ENCODE measurements at regions not wholly inside any gene's neighbourhood (a gene's known extent, or its start where the extent isn't known, plus 50 kb on each side); places are given as distances from the start of the nearest gene placed in this dataset.

DNA sequence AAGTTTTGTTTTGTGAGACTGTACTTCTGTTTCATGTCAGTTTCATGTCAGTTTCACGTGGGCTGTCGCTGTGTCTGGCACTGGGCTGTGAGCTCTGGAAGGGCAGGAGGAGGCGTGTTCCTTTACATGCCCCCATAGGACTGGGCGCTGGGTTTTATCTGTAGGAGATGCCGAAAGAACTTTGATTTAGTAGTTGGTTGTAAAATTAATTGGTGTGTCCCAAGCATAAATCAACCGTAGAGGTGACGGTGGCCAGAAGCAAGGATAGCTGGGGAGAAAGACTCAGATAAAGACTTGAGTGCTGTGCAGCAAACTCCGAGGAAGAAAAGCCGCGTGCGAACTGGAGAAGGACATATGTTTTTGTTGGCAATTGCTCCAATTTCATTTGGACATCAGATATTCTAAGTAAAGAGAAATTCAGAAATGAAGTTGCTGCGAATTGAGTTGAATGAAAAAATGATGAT, 182.5 kb downstream of the VRK1 start:
- peak; percentile 12 to 29 for DNase-seq

DNA sequence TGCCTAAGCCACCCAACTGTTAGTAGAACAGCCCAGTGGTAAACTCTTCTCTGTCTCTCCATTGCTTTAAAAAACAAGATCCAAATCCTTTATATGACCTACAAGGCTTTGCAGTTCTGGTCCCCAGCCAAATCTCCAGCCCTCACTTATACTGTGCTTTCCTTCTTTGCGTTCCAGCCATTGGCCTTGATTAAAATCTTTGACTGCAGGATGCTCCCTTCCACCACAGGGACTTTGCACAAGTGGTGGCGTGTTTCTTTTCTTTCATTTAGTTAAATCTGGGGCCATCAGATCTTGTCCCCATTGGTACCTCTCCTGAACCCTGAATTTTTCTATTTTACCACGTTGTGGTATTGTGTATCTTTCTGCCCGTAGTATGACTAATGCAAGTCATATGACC, 183.7 kb downstream of the VRK1 start:
- no peak for DNase-seq

DNA sequence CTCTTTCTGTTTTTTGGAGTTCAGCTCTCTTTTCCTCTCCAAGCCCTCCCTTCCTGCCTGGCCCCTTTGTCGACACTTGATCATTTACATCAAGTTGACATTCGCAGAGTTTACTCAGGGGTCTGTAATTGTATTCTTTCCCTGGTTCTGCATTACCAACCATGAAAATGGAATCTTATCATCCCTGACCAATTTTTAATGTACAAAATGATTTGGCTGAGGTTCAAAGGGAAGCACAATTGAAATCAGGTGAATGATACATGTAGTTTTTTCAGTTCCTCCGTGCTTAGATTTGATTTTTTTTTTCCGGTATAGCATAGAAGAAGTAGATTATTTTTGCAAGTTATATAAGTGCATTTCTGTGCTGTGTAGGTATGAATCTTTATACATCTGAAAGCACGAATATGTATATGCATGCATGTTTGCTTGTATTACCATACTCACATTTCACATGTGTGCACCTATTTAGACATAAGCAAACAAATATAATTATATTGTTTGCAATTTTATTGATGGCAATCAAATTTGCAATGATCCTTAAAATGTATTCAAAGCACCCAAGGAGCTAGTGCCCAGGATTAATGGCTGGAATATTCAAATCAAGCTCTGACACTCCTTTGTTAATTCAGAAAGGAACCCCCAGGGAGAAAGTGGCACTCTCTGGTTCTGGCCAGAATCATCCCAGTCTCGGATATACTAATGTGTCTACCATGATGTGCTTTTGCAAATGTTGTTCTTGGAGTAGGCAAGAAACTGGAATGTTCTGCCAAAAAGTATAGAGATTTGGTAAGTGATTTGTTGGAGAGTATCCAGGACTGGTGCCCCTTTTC, 189.3 kb downstream of the VRK1 start:
- no peak for DNase-seq

DNA sequence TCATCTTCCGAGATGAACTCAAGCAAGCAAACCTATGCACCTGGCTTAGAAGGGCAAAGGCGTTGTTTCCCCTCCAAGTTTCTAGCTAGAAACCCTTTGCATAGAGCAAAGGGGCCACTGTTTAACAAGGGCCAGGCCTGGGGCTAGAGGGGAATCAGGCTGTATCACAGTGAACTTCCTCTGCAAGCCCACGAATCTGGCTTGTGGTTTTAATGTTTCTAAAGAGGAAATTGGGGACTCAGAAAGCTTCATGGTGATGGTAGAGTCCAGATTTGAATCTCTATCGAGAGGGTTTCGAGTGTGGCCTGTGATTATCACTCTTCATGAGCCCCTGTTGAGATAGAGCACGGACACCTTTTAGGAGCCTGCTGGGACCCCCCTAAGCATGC, 189.9 kb downstream of the VRK1 start:
- no peak for DNase-seq

DNA sequence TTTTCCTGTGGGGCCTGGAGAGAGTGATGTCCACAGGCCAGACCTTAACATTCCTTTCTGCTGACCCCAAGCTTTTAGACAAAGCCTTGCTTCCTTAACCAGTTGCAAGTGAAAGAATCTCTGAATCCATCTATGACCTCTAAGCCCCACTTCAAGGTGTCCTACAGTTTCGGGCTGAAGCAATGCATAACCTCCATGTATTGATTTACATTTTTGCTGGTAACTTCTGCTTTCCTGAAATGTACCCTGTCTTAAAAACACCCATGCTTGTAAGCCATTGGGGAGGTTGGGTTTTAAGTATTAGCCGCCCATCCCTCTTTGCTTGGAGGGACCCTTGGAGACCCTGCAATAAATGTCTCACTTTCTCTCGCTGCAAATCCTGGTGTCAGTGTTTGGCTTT, 190.6 kb downstream of the VRK1 start:
- DNase-seq: no peak

DNA sequence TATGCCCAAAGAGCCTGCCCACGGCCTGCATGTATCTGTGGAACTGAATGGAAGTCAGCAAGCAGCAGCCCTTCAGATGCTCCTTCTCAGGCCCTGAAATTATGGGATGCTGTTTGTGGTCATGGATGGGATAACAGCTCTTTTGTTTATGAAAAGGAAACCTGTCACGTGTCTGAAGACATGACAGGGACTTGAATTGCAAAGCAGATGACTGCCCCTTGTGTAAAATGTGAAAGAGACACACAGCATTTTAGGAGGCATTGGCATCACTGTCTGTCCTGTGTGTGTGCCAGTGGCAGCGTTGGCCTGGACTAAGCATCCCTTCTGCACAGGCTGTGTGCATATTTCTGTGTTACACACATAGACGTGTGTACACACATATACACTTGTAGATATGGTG, 192.1 kb downstream of the VRK1 start:
- DNase-seq: no peak

DNA sequence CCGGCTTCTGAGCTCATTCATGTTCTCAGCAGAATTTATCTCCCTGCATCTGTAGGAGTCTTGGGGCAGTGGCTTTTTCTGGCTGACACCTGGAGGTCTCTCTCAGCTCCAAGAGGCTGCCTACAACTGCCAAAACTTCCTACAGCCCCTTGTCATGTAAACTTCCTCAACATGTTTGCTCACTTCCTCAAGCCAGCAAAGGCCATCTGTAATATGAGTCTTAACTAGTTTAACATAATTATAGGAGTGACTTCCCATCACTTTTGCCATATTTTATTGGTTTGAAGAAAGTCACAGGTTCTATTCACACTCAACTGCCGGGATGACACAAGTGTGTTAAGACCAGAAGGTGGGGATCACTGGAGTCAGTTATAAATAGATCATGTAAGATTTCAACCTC, 194.0 kb downstream of the VRK1 start:
- no peak for DNase-seq

DNA sequence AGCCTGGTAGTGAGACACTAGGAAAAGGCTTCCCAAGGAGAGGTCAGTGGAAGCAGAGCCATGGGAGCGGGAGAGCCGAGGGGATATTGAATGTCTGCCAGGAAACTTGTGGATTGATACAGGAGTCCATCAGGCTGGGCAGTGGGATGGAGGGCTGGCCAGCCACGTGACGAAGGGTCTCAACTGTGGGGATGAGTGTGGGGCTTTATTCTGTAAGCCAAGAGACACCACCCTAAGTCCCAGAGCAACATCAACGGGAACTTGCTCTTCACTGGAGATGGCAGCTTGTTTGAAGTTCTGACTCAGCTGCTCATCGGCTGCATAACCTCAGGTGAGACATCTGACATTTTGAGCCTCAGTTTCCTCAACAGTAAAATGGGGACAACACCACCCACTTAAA, 197.8 kb downstream of the VRK1 start:
- no peak for DNase-seq

DNA sequence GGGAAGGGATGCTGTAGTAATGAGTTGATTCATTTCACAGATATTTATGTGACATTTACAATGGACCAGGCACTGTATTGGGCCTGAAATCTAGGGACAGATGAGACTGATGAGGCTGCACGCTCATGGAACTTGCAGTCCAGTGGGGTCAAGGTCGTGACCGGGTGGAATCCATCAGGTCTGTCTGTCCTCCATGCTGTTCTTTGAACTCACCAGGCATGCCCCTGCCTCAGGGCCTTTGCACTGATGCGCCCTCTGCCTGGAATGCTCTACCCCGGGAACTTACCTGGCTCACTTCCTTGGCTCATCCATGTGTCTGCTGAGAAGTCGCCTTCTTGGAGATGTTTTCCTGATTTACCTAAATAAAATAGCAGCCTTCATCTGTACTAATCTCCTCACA, 200.1 kb downstream of the VRK1 start:
- no peak for DNase-seq

DNA sequence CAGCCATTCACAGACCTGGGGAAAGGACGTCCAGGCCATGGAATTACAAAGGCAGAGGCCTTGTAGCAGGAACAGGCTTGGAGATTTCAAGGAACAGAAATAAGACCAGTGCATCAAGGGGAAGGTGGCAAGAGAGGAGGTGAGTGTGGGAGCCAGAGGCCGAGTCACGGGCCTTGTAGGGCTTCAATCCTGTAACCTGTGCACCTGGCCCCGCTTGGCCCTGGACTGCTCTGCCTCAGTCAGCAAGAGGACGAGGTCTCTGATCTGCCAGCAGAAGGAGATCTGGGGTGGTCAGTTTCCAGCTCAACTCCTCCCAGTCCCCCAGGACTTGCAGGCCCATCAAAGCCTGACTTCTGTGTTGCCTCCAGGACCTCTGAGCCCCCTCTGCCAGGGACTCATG, 200.8 kb downstream of the VRK1 start:
- no peak for DNase-seq

DNA sequence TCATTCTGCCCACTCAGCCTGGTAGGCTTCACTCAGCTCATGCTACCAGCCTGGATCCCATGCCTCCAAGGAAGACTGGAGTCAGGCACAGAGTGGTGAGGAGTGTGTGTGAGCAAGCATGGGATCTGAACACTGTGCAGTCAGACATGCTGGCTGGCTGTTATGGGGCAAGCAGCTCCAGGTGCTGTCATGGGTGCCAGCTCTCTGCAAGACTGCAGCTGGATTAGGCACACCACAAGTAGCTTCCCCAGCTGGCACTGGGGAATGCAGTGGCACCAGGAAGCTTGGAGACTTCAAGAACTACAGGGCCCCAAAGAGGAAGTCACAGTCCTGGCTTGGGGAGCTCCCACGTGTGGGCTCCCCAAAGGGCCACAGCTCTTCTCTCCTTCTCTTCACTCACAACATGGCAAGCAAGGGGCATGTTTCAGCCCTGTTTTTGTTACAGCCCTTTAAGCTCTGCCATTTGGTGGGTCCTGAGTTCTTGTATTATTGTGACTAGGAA, 202.5 kb downstream of the VRK1 start:
- DNase-seq: no peak

DNA sequence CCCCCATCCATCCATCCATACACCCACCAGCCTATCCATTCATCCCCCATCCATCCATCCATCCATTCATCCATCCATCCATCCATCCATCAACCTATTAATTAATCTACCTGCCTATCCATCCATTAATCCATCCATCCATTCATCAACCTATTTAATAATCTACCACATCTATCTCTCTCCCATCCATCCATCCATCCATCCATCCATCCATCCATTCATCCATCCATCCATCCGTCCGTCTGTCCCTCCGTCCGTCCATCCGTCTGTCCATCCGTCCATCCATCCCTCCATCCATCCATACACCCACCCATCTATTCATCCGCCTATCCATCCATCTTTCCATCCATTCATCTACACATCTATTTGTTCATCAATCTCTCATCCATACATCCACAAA, 205.3 kb downstream of the VRK1 start:
- no peak for DNase-seq

DNA sequence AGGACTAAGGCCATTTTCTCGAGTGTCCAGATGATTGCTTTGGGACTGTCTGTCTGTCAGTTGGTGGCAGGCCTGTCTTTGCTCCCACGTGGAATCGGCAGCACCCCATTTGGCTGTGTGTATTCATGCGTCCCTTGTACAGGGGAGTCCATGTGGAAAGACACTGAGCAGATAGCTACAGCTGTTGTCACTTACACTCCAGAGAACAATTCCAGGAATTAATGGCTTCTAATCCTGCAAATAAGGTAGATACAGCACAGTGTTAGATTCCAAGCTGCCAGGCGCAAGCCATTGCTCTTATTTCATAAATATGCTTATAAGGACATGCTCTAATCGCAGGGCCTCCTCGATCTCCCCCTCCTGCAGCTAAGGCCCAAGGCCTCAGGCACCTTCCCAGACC, 208.8 kb downstream of the VRK1 start:
- DNase-seq: no peak

DNA sequence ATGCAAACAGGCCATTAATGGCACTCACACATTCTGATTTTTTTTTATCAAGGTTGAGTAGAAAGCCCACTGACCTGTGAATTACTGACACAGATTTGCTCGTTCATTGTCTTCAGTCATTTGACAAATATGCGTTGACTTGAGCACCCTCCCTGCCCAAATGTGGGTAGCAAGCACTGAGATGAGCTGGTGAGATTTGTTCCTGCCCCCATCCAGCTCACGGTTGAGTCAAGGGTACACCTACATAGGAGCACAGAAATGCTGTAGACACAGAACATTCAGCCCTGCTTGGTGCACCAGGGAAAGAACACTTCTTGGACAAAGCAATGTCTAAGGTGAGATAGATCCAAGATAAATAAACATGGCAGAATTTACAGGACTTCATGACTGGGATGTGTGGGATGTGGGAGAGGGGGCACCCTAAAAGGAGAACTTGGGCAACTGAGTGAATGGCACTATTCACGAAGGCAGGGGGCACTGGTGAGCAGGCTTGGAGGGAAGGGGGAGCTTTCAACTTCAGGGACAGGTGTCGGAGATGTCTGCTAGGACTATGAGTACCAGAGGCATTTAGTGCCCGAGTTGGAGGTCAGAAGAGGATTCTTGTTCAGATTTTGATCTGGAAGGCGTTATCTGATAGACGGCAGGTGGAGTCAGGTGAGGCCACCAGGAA, 213.4 kb downstream of the VRK1 start:
- no peak for DNase-seq

DNA sequence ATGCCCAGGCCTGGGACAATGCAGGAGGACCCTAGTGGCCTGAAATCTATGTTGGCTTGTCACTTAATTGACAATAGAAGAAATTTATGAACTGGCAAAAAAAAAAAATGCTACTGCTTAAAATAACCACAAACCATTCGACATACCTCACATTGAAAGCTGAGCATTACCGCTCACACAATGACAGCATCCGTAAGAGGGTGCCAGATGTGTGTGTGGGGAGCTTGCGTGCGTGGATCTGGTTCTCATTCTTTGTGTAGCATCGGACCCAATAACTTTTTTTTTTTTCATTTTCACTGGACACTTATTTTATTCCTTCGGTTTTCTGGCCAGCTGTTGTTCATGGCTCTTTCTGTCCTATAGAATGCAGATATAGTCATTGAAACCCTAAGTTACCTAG, 216.7 kb downstream of the VRK1 start:
- no peak for DNase-seq

DNA sequence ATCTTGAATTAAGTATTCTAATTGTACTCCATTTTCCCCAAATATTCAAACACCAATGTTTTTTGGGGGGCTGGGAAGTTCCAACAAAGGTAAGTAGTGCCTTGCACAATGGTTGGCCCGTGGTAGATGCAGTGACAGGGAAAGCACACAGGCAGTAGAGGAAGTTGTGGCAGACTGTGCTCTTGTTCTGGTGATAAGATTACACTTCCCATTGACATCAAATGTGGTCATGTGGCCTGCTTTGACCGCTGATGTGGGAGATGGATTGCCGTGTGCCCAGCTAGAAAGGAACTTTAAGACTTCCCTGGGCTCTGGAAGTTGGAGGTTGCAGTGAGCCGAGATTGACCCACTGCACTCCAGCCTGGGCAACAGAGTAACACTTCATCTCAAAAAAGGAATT, 223.8 kb downstream of the VRK1 start:
- no peak for DNase-seq

DNA sequence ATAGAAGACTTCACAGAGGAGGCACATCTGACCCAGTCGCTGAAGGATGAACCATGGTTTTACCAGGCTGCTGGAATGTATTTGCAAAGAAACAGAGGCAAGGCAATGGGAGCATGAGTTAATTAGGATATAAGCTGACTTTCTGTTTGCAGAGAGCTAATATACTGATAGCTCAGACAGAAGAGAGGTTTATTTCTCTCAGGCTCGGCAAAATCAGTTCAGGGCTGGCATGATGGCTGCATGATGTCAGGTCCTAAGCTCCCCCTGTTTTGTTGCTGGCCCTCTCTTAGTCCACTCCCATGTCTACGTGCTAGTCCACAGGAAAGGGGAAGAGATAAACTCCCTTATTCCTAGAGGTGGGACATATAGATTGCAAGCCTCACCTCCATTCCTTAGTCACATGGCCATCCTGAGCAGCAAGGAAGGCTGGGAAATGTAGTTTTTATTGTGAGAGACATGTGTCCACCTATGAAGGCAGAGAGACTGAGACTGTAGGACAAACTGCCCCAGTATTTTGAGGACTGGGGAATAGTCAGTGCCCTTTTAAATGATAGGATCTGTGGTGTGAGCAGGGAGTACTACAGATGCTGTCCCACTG, 224.5 kb downstream of the VRK1 start:
- DNase-seq: no peak

DNA sequence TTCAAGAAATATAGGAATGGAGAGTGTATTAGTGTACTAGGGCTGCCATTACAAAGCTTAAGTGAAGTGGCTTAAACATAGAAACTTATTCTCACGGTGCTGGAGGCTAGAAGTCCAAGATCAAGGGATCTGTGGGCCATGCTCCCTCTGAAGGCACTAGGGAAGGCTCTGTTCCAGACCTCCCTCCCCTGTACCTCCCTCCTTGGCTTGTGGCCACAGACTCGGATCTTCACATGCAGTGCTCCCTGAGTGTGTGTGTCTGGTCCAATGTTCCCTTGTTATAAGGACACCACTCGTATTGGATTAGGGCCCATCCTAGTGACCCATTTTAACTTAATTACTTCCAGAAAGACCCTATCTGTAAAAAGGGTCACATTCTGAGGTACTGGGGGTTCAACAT, 225.6 kb downstream of the VRK1 start:
- DNase-seq: no peak

DNA sequence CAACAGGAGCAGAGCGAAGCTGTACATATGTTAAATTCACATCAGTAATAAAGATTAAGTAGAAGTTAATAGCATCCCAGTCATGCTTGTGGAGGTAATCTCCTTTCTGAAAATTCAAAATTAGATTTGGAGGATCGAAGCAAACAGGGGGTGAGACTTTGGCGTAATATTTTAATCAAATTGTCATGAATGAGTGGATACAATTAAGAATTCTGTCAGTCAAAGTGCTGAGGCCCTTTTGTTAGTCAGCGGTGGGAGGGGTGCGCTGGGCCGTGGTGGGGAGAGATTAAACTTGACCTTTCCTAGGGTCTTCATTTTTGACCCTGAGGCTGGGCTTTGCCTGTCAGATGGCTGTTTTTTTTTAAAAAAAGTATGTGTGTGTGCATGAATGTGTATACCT, 226.7 kb downstream of the VRK1 start:
- DNase-seq: no peak

DNA sequence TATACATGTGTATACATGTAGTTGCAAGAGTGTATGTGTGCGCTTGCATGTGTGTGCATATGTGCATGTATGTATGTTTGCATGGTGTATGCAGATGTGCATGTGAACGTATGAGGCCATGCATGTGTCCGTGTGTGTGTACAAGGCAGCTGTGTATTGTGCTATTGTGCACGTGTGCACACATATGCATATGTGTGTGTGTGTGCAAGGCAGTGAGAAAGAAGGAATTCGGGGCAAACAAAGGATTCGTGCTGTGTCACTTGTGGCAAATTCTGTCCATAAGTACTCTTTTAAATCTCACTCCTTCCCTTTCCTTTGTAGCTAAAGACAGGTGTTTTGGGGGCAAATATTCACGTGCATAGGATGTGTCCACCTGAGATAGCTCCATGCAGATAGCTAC, 227.1 kb downstream of the VRK1 start:
- DNase-seq: no peak

DNA sequence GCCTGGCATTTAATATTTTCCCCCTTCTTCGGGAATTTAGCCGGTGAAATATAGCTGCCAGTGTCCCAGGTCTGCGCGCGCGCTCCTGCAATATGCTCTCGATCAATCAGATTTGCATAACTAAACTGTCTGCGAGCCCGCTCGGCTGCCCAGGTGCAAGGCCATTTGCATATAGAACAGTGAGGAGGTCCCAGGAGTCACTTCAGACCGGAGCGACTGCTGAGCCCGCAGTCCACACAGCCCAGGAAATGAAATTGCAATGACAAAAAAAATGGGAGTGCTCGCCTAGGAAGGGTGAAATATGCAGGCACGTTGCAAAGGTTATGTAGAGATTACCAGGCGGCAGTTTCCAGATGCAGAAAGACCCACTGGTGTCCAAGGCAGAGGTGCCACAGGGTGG, 228.5 kb downstream of the VRK1 start:
- no peak for DNase-seq

DNA sequence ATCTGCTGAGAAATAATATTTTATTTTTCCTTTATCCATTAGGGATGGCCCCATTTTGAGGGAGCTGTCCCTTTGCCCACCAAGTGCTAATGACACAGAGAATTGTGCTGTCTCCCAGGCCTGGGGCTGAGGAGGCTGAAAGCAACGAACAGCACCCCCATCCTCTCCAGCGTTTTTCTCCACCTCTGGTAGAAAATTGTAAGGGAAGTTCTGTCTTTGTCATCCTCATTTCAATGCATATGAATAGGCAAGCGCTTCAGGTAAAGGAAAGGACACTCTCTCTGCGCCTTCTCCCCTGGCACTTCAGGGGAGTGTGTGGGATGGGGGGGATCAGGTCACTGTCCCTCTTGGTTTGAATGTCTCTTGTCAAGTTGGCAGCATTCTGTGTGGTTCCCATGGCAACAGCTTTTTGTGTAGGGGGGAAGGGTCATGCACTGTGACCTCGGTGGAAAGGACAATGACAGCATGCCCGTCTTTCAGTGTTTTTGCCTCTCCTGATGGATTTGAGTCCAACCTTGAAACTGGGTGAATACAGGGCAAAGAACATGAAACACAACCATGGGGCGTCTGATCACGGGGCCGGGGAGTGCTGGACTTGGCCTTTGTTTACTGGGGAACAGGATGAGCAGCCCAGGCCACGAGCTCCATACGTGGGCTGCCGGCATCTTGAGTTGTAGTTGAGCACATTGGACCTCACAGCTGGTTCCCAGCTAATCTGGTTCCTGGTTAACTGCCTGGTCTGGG, 230.2 kb downstream of the VRK1 start:
- no peak for DNase-seq

Measured in right lung (tissue), 2 donors.